HG02588 (cell line): ENCODE measurements at regions not wholly inside any gene's neighbourhood (a gene's known extent, or its start where the extent isn't known, plus 50 kb on each side); places are given as distances from the start of the nearest gene placed in this dataset.
A peak's percentile ranks its signal among the peaks of the same experiment; 100 is the strongest.

ENCODE experiments used
- ATAC-seq: cut with Tn5 transposase; IDR thresholded peaks from one replicate; pipeline ENCODE4 v1.9.1; 2021; ENCODE audit warnings: mild to moderate bottlenecking, moderate library complexity; ENCODE audit not compliant: unreplicated experiment

GRCh38 chr5:68734781-68735180 is 359.0 kb upstream of the SLC30A5 start:
- ATAC-seq: no peak

- ATAC-seq: no peak
Measured at GRCh38 chr5:68738236-68738635, 355.6 kb upstream of the SLC30A5 start.

- ATAC-seq: no peak
Measured at GRCh38 chr5:68738841-68739240, 355.0 kb upstream of the SLC30A5 start.

GRCh38 chr5:68739752-68740151 is 354.1 kb upstream of the SLC30A5 start:
- peak; percentile 81 for ATAC-seq

- ATAC-seq: peak; percentile 82
Measured at GRCh38 chr5:68740226-68740910, 353.4 kb upstream of the SLC30A5 start.

- no peak for ATAC-seq
Measured at GRCh38 chr5:68744206-68744605, 349.6 kb upstream of the SLC30A5 start.

- no peak for ATAC-seq
Measured at GRCh38 chr5:68745448-68745847, 348.4 kb upstream of the SLC30A5 start.

GRCh38 chr5:68746220-68746619 is 347.6 kb upstream of the SLC30A5 start:
- ATAC-seq: no peak

GRCh38 chr5:68746643-68747420 is 347.0 kb upstream of the SLC30A5 start:
- ATAC-seq: no peak

GRCh38 chr5:68747521-68747920 is 346.3 kb upstream of the SLC30A5 start:
- no peak for ATAC-seq

- ATAC-seq: no peak
Measured at GRCh38 chr5:68748101-68748500, 345.7 kb upstream of the SLC30A5 start.

GRCh38 chr5:68749077-68749476 is 344.7 kb upstream of the SLC30A5 start:
- ATAC-seq: no peak

- no peak for ATAC-seq
Measured at GRCh38 chr5:68749631-68750030, 344.2 kb upstream of the SLC30A5 start.

GRCh38 chr5:68751661-68752060 is 342.2 kb upstream of the SLC30A5 start:
- ATAC-seq: no peak

GRCh38 chr5:68754536-68754935 is 339.3 kb upstream of the SLC30A5 start:
- no peak for ATAC-seq

GRCh38 chr5:68755293-68755692 is 338.5 kb upstream of the SLC30A5 start:
- no peak for ATAC-seq

GRCh38 chr5:68757006-68757405 is 336.8 kb upstream of the SLC30A5 start:
- no peak for ATAC-seq

- ATAC-seq: no peak
Measured at GRCh38 chr5:68757626-68758212, 336.1 kb upstream of the SLC30A5 start.

GRCh38 chr5:68759593-68759992 is 334.2 kb upstream of the SLC30A5 start:
- no peak for ATAC-seq

- no peak for ATAC-seq
Measured at GRCh38 chr5:68762201-68762600, 331.6 kb upstream of the SLC30A5 start.

- no peak for ATAC-seq
Measured at GRCh38 chr5:68766952-68767464, 326.8 kb upstream of the SLC30A5 start.

- no peak for ATAC-seq
Measured at GRCh38 chr5:68770551-68770950, 323.3 kb upstream of the SLC30A5 start.
